ENCODE measurements at regions not wholly inside any gene's neighbourhood (a gene's known extent, or its start where the extent isn't known, plus 50 kb on each side); places are given as distances from the start of the nearest gene placed in this dataset.

- ChIA-PET POLR2A (no interaction called here), CTCF (no interaction called here)
Measured at GRCh38 chr13:58476206-58476918, 844.8 kb downstream of the PCDH17 start.

GRCh38 chr13:58478858-58479257 lies 847.3 kb downstream of the PCDH17 start:
- no peak for TF ChIP-seq CTCF (IDR thresholded peaks at IDR 0.05; ENCODE audit: unreplicated experiment)
- CTCF ChIA-PET = interaction anchor here (0.8 kb wide), 1 partner anchor 515 kb away, joined by 3 read pairs; no protein-coding TSS in a partner anchor
- Mint-ChIP-seq H3K4me1 (ENCODE audit: insufficient read depth, unreplicated experiment) (no peaks in the 10 kb centered on the region), H3K27me3 (ENCODE audit: insufficient read depth, unreplicated experiment) (no peaks in the 10 kb centered on the region), H3K27ac (ENCODE audit: low read depth, unreplicated experiment) (no peak overlapping the region), H3K36me3 (ENCODE audit: insufficient read depth, unreplicated experiment) (no peaks in the 10 kb centered on the region), H3K9me3 (ENCODE audit: unreplicated experiment) (peaks cover 7% of the 10 kb centered on the region), H3K4me3 (ENCODE audit: unreplicated experiment) (no peak overlapping the region)
- POLR2A ChIA-PET = no interaction called here
- intact Hi-C loops (cut with micrococcal nuclease) = no loop called here
- no peak for DNase-seq (ENCODE audit: unreplicated experiment)
- BruUV-seq (replicated peaks) = no TSS peak

More at GRCh38 chr13:58476206-58476918, 844.8 kb downstream of the PCDH17 start:
- no TSS peak for BruUV-seq (replicated peaks)
- Mint-ChIP-seq H3K4me3 (ENCODE audit: unreplicated experiment) (no peak overlapping the region), H3K4me1 (ENCODE audit: insufficient read depth, unreplicated experiment) (no peaks in the 10 kb centered on the region), H3K36me3 (ENCODE audit: insufficient read depth, unreplicated experiment) (no peaks in the 10 kb centered on the region), H3K27me3 (ENCODE audit: insufficient read depth, unreplicated experiment) (no peaks in the 10 kb centered on the region), H3K27ac (ENCODE audit: low read depth, unreplicated experiment) (no peak overlapping the region), H3K9me3 (ENCODE audit: unreplicated experiment) (peaks cover 12% of the 10 kb centered on the region)
- no peak for DNase-seq (ENCODE audit: unreplicated experiment)
- TF ChIP-seq CTCF (IDR thresholded peaks at IDR 0.05; ENCODE audit: unreplicated experiment) = no peak
- intact Hi-C loops (cut with micrococcal nuclease) = no loop called here

GRCh38 chr13:58480061-58480460 lies 848.5 kb downstream of the PCDH17 start:
- no peak for DNase-seq (ENCODE audit: unreplicated experiment)
- H3K27ac Mint-ChIP-seq (ENCODE audit: low read depth, unreplicated experiment) = no peak overlapping the region
- intact Hi-C loops (cut with micrococcal nuclease) = no loop called here
- no peaks in the 10 kb centered on the region for H3K36me3 Mint-ChIP-seq (ENCODE audit: insufficient read depth, unreplicated experiment)
- H3K9me3 Mint-ChIP-seq (ENCODE audit: unreplicated experiment) = peaks cover 7% of the 10 kb centered on the region
- ChIA-PET POLR2A (no interaction called here), CTCF (no interaction called here)
- BruUV-seq (replicated peaks) = no TSS peak
- H3K4me1 Mint-ChIP-seq (ENCODE audit: insufficient read depth, unreplicated experiment) = no peaks in the 10 kb centered on the region
- no peaks in the 10 kb centered on the region for H3K27me3 Mint-ChIP-seq (ENCODE audit: insufficient read depth, unreplicated experiment)
- H3K4me3 Mint-ChIP-seq (ENCODE audit: unreplicated experiment) = no peak overlapping the region
- TF ChIP-seq CTCF (IDR thresholded peaks at IDR 0.05; ENCODE audit: unreplicated experiment) = no peak

- H3K4me3 Mint-ChIP-seq (ENCODE audit: unreplicated experiment) = no peak overlapping the region
- no peaks in the 10 kb centered on the region for H3K9me3 Mint-ChIP-seq (ENCODE audit: unreplicated experiment)
- TF ChIP-seq CTCF (IDR thresholded peaks at IDR 0.05; ENCODE audit: unreplicated experiment) = no peak
- H3K4me1 Mint-ChIP-seq (ENCODE audit: insufficient read depth, unreplicated experiment) = no peaks in the 10 kb centered on the region
- no TSS peak for BruUV-seq (replicated peaks)
- ChIA-PET CTCF (interaction anchor here (0.7 kb wide), 1 partner anchor 141 kb away, joined by 3 read pairs; no protein-coding TSS in a partner anchor), POLR2A (no interaction called here)
- no peaks in the 10 kb centered on the region for H3K36me3 Mint-ChIP-seq (ENCODE audit: insufficient read depth, unreplicated experiment)
- intact Hi-C loops (cut with micrococcal nuclease) = no loop called here
- no peak for DNase-seq (ENCODE audit: unreplicated experiment)
- no peak overlapping the region for H3K27ac Mint-ChIP-seq (ENCODE audit: low read depth, unreplicated experiment)
- peaks cover 7% of the 10 kb centered on the region for H3K27me3 Mint-ChIP-seq (ENCODE audit: insufficient read depth, unreplicated experiment)
Measured at GRCh38 chr13:58488251-58488650, 856.7 kb downstream of the PCDH17 start.
